ENCODE measurements at regions not wholly inside any gene's neighbourhood (a gene's known extent, or its start where the extent isn't known, plus 50 kb on each side); places are given as distances from the start of the nearest gene placed in this dataset.

DNA sequence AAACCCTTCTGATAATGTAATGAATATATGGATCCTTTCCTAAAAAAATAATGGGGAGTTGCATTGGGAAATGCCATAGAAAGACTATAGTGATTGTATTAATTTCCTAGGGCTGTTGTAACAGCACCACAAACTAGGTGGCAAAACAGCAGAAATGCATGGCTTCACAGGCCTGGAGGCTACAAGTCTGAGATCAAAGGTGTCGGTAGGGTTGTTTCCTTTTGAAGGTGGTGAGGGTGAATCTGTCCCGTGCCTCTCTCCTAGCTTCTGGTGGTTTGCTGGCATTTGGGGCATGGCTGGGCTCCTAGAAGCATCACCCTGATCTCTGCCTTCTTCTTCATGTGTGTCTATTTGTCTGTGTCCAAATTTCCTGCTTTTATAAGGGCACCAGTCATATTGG is 149.7 kb downstream of the INHBB start (continued):
- TF ChIP-seq, protein P1, sequence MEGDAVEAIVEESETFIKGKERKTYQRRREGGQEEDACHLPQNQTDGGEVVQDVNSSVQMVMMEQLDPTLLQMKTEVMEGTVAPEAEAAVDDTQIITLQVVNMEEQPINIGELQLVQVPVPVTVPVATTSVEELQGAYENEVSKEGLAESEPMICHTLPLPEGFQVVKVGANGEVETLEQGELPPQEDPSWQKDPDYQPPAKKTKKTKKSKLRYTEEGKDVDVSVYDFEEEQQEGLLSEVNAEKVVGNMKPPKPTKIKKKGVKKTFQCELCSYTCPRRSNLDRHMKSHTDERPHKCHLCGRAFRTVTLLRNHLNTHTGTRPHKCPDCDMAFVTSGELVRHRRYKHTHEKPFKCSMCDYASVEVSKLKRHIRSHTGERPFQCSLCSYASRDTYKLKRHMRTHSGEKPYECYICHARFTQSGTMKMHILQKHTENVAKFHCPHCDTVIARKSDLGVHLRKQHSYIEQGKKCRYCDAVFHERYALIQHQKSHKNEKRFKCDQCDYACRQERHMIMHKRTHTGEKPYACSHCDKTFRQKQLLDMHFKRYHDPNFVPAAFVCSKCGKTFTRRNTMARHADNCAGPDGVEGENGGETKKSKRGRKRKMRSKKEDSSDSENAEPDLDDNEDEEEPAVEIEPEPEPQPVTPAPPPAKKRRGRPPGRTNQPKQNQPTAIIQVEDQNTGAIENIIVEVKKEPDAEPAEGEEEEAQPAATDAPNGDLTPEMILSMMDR (tag by site-specific recombination; IDR thresholded peaks at IDR 0.05), result no peak
- TF ChIP-seq ZNF266 (tag by site-specific recombination; IDR thresholded peaks at IDR 0.05; ENCODE audit: low read depth) (no peak), ZNF768 (tag by site-specific recombination; IDR thresholded peaks at IDR 0.05) (no peak)
- TF ChIP-seq, protein P2, sequence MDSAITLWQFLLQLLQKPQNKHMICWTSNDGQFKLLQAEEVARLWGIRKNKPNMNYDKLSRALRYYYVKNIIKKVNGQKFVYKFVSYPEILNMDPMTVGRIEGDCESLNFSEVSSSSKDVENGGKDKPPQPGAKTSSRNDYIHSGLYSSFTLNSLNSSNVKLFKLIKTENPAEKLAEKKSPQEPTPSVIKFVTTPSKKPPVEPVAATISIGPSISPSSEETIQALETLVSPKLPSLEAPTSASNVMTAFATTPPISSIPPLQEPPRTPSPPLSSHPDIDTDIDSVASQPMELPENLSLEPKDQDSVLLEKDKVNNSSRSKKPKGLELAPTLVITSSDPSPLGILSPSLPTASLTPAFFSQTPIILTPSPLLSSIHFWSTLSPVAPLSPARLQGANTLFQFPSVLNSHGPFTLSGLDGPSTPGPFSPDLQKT (IDR thresholded peaks at IDR 0.05; ENCODE audit: borderline replicate concordance, low read depth, low read length), result no peak

DNA sequence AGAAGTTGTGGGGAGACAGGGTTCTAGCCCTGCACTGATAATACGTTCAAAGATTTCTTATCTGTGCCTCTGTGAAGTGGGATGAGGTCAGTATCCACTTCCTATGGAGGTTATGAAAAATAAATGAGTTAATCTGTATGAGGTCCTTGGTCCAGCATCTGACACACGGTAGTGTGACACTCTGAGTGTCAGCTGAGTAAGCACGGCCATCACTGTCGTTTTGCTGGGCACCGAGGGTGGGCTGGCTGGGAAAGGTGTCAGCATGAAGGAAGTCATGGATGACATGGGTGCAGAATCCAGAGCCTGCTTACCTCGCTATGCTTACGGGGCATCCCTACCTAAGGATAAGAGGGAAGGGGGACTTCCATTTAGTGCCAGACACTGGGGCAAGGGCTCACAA is 150.3 kb downstream of the INHBB start:
- Histone ChIP-seq H3K4me1 (ENCODE audit: control insufficient read depth, insufficient read depth, low read length) (no peaks in the 10 kb centered on the region), H3K9me3 (ENCODE audit: control insufficient read depth, insufficient read depth, low read depth, low read length) (no peaks in the 10 kb centered on the region), H3K36me3 (ENCODE audit: control insufficient read depth in 2 of 2, insufficient read depth in 1 of 2, low read length in 2 of 2) (no peaks in the 10 kb centered on the region), H3K4me3 (ENCODE audit: low read depth, low read length) (no peak overlapping the region), H3K27ac (ENCODE audit: extremely low read depth, low read depth, low read length) (no peak overlapping the region)
- POLR2A ChIA-PET, result no interaction called here
- no peak for TF ChIP-seq ZNF184 (tag by site-specific recombination; IDR thresholded peaks at IDR 0.05)
- TF ChIP-seq ZNF404 (tag by site-specific recombination; IDR thresholded peaks at IDR 0.05), result no peak
- TF ChIP-seq, protein P3, sequence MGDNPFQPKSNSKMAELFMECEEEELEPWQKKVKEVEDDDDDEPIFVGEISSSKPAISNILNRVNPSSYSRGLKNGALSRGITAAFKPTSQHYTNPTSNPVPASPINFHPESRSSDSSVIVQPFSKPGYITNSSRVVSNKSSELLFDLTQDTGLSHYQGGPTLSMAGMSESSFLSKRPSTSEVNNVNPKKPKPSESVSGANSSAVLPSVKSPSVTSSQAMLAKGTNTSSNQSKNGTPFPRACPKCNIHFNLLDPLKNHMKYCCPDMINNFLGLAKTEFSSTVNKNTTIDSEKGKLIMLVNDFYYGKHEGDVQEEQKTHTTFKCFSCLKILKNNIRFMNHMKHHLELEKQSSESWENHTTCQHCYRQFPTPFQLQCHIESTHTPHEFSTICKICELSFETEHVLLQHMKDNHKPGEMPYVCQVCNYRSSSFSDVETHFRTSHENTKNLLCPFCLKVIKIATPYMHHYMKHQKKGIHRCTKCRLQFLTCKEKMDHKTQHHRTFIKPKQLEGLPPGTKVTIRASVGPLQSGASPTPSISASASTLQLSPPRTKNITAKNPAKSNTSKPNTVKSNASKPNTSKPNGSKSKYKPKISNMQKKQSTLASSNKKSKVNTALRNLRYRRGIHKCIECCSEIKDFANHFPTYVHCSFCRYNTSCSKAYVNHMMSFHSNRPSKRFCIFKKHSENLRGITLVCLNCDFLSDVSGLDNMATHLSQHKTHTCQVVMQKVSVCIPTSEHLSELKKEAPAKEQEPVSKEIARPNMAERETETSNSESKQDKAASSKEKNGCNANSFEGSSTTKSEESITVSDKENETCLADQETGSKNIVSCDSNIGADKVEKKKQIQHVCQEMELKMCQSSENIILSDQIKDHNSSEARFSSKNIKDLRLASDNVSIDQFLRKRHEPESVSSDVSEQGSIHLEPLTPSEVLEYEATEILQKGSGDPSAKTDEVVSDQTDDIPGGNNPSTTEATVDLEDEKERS (tag by site-specific recombination; IDR thresholded peaks at IDR 0.05), result no peak
- TF ChIP-seq GLIS1 (tag by site-specific recombination; IDR thresholded peaks at IDR 0.05), result no peak
- no peak for TF ChIP-seq KLF7 (tag by site-specific recombination; IDR thresholded peaks at IDR 0.05; ENCODE audit: borderline replicate concordance)
- no peak for TF ChIP-seq ZNF561 (tag by site-specific recombination; IDR thresholded peaks at IDR 0.05; ENCODE audit: borderline replicate concordance)
- CTCF ChIA-PET, result interaction anchor here (0.7 kb wide), 1 partner anchor 276 kb away, joined by 3 read pairs; no protein-coding TSS in a partner anchor

DNA sequence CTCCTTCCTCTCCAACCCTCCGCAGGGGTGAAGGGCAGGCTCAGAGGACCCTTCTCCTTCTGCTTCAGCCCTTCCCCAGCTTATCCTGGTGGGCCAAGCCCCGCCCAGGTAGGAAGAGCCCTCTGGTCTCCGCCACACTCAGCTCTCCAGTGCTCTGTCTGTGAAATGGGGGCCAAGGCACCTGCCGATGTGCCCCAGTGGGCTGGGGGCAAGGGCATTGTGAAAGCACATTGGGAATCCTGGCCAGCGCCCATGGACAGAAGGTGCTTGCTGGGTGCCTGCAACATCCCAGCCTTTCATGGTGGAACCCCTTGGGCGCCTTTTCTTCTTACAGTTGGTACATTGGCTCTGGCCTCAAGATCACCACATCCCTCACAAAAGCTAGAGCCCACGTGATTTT is 150.8 kb downstream of the INHBB start:
- Histone ChIP-seq H3K27ac (ENCODE audit: extremely low read depth, low read depth, low read length) (no peak overlapping the region), H3K9me3 (ENCODE audit: control insufficient read depth, insufficient read depth, low read depth, low read length) (no peaks in the 10 kb centered on the region), H3K36me3 (ENCODE audit: control insufficient read depth in 2 of 2, insufficient read depth in 1 of 2, low read length in 2 of 2) (no peaks in the 10 kb centered on the region), H3K4me1 (ENCODE audit: control insufficient read depth, insufficient read depth, low read length) (no peaks in the 10 kb centered on the region), H3K4me3 (ENCODE audit: low read depth, low read length) (no peak overlapping the region)
- ChIA-PET POLR2A (no interaction called here), CTCF (interaction anchor here (1.0 to 1.4 kb wide), 2 partner anchors 184 to 743 kb away, joined by 3 to 4 read pairs; no protein-coding TSS in a partner anchor)
- TF ChIP-seq OVOL3 (tag by site-specific recombination; IDR thresholded peaks at IDR 0.05) (no peak), ZNF48 (tag by site-specific recombination; IDR thresholded peaks at IDR 0.05) (no peak), ZNF701 (tag by site-specific recombination; IDR thresholded peaks at IDR 0.05) (no peak)
- TF ChIP-seq, protein P4, sequence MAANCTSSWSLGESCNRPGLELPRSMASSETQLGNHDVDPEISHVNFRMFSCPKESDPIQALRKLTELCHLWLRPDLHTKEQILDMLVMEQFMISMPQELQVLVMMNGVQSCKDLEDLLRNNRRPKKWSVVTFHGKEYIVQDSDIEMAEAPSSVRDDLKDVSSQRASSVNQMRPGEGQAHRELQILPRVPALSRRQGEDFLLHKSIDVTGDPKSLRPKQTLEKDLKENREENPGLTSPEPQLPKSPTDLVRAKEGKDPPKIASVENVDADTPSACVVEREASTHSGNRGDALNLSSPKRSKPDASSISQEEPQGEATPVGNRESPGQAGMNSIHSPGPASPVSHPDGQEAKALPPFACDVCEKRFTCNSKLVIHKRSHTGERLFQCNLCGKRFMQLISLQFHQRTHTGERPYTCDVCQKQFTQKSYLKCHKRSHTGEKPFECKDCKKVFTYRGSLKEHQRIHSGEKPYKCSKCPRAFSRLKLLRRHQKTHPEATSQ (tag by site-specific recombination; IDR thresholded peaks at IDR 0.05), result no peak
- TF ChIP-seq, protein P5, sequence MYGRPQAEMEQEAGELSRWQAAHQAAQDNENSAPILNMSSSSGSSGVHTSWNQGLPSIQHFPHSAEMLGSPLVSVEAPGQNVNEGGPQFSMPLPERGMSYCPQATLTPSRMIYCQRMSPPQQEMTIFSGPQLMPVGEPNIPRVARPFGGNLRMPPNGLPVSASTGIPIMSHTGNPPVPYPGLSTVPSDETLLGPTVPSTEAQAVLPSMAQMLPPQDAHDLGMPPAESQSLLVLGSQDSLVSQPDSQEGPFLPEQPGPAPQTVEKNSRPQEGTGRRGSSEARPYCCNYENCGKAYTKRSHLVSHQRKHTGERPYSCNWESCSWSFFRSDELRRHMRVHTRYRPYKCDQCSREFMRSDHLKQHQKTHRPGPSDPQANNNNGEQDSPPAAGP (tag by site-specific recombination; IDR thresholded peaks at IDR 0.05), result no peak
